Neuron (in vitro differentiated cells): ENCODE measurements at regions not wholly inside any gene's neighbourhood (a gene's known extent, or its start where the extent isn't known, plus 50 kb on each side); places are given as distances from the start of the nearest gene placed in this dataset.

Experiments used
- H2AFZ ChIP-seq: one replicate; pipeline ENCODE4 v1.6.1; 2013; ENCODE audit warnings: low read depth, mild to moderate bottlenecking, inconsistent platforms, low read length, moderate library complexity
- H3K27me3 ChIP-seq: one replicate; pipeline ENCODE4 v1.6.1; 2013; ENCODE audit warnings: low read length; ENCODE audit not compliant: insufficient read depth
- H3K36me3 ChIP-seq: one replicate; pipeline ENCODE4 v1.6.1; 2013; ENCODE audit warnings: low read length; ENCODE audit not compliant: insufficient read depth
- H3K4me1 ChIP-seq: one replicate; pipeline ENCODE4 v1.6.1; 2013; ENCODE audit warnings: low read length; ENCODE audit not compliant: insufficient read depth
- H3K4me3 ChIP-seq: 2 replicates; pipeline ENCODE4 v1.5.1; 2013; ENCODE audit warnings: mild to moderate bottlenecking, low read length, moderate library complexity
- H3K9me3 ChIP-seq: one replicate; pipeline ENCODE4 v1.6.1; 2013; ENCODE audit warnings: low read length

DNA sequence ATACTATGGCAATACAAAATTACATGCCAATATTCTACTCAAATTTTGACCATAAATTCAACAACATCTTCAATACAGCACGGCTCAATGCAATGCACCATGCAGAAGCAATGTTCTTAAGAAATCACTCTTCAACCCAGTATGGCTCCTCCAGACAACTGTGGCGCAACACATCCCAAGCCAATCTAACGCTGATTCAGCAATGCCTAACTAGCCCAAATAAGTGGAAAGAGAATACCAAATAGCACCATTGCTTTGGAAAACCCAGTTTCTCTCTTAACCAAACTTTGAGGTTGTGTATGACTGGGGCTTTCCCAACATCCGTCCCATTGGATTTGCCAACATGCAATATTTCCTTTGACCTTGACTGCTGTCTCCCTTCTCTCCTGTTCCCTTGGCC is 211.1 kb upstream of the TBX3 start:
- Histone ChIP-seq H3K4me1 (no peaks in the 10 kb centered on the region), H3K36me3 (no peaks in the 10 kb centered on the region), H3K27me3 (no peaks in the 10 kb centered on the region), H2AFZ (no peak overlapping the region), H3K9me3 (no peaks in the 10 kb centered on the region), H3K4me3 (no peak overlapping the region)

DNA sequence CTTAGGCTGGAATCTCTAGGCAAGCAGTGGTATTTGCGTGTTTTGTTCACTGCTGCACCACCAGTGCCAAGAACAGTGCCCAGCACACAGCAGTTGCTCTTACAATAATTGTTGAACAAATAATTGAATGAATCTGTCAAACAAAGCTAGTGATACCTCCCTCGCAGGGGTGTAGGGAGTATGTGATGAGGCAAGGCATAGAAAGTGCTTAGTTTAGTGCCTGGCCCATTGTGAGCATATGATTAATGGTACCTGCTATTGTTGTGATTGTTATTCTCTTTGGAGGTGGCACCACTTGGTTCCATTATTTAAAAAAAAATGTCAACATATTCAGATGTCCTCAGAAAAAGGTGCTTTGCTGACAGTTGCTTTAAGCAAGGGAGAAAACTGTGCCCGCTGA is 210.1 kb upstream of the TBX3 start:
- no peaks in the 10 kb centered on the region for H3K36me3 ChIP-seq
- no peaks in the 10 kb centered on the region for H3K27me3 ChIP-seq
- no peak overlapping the region for H3K4me3 ChIP-seq
- no peaks in the 10 kb centered on the region for H3K9me3 ChIP-seq
- H2AFZ ChIP-seq, result no peak overlapping the region
- H3K4me1 ChIP-seq, result no peaks in the 10 kb centered on the region

DNA sequence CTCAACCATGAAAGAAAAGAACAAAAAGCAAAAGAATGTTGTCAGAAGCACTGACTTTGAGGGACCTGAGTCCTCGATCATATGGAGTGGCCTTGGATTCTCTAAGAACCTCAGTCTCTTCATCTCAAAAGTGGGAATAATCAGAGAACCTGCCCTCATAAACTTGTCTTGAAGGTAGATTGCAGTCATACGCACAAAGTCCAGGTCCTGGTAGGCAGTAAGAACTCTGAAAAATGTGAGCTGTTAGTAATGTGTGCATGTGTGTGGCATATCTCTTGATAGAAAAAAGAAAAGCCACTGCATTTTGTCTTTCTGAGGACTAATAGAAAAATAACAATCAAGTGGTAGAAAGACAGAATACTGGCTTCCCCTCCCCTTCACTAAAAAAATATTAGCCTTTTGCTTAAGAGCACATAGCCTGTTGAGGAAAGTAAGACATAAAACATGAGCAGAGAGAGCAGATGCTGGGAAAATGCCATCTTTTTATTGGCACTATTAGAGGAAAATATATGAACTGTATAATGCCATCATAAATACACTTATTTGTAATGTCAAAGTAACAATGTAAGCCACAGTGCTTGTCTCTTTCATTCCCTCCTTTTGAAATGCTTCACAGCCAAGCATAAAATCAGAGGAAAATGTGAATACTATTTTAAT is 205.1 kb upstream of the TBX3 start:
- H3K27me3 ChIP-seq, result no peaks in the 10 kb centered on the region
- no peaks in the 10 kb centered on the region for H3K36me3 ChIP-seq
- no peaks in the 10 kb centered on the region for H3K9me3 ChIP-seq
- no peaks in the 10 kb centered on the region for H3K4me1 ChIP-seq
- no peak overlapping the region for H2AFZ ChIP-seq
- H3K4me3 ChIP-seq, result no peak overlapping the region

DNA sequence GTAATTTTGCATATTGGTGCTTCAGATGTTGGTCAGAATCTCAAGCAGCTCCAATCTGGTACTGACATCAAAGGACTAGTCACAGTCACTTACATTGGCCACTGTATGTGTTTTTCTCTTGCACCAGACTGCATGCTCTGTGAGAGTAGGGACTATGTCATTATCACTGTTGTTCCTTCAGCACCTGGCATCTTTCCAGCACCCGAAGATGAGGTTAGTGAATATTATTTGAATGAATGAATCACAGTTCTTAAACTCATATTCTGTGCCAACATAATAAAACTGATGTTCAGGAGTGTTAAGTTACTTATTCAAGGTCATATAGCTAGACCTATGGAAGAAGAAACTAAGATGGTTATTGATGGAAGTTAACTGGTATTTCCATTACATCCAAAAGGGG is 204.5 kb upstream of the TBX3 start:
- H3K4me1 ChIP-seq, result no peaks in the 10 kb centered on the region
- no peaks in the 10 kb centered on the region for H3K27me3 ChIP-seq
- no peak overlapping the region for H2AFZ ChIP-seq
- H3K36me3 ChIP-seq, result no peaks in the 10 kb centered on the region
- no peak overlapping the region for H3K4me3 ChIP-seq
- H3K9me3 ChIP-seq, result no peaks in the 10 kb centered on the region

DNA sequence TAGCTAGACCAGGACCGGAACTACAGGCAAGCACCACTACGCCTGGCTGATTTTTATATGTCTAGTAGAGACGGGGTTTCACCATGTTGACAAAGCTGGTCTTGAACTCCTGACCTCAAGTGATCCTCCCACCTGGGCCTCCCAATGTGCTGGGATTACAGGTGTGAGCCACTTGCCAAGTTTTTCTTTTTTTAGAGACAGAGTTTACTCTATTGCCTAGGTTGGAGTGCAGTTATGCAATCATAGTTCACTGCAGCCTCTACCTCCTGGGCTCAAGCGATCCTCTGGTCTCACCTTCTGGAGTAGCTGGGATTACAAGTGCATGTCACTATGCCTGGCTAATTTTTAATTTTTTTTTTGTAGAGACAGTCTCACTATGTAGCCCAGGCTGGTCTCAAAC is 201.5 kb upstream of the TBX3 start:
- no peaks in the 10 kb centered on the region for H3K36me3 ChIP-seq
- no peaks in the 10 kb centered on the region for H3K27me3 ChIP-seq
- no peaks in the 10 kb centered on the region for H3K4me1 ChIP-seq
- H3K9me3 ChIP-seq, result no peaks in the 10 kb centered on the region
- no peak overlapping the region for H3K4me3 ChIP-seq
- H2AFZ ChIP-seq, result no peak overlapping the region

DNA sequence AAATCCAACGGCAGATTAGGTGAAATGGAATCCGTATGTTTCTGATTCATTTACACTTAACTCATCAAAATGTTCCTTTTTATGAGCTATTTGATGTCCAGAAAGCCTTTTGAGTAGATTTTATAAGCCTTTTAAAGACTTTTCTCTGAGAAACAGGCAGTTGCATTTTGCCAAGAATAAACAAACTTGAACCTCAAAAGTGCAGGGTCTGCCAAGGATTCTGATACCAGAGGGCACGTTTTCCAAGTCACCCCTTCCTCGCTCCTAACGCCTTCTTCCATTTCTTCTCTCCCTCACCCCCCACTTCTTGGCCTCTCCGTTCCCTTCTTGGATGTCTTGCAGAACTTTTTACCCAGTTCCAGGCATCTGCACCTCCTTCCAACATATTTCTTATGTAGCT is 200.6 kb upstream of the TBX3 start:
- Histone ChIP-seq H3K27me3 (no peaks in the 10 kb centered on the region), H2AFZ (no peak overlapping the region), H3K36me3 (no peaks in the 10 kb centered on the region), H3K4me1 (no peaks in the 10 kb centered on the region), H3K9me3 (no peaks in the 10 kb centered on the region), H3K4me3 (no peak overlapping the region)

DNA sequence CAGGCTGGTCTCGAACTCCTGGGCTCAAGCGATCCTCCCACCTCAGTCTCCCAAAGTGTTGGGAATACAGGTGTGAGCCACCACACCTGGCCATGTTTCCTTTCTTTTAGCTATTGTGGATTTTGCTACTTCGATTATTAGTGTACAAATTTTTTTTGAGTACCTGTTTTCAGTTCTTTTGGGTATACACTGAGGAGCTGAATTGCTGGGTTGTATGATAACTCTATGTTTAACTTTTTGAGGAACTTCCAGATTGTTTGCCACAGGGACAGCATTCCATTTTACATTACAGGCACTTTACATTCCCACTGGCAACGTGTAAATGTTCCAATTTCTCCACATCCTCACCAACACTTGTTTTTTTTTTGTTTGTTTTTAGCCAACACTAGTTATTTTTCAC is 198.1 kb upstream of the TBX3 start:
- Histone ChIP-seq H3K36me3 (no peaks in the 10 kb centered on the region), H3K27me3 (no peaks in the 10 kb centered on the region), H2AFZ (no peak overlapping the region), H3K9me3 (no peaks in the 10 kb centered on the region), H3K4me3 (no peak overlapping the region), H3K4me1 (no peaks in the 10 kb centered on the region)

DNA sequence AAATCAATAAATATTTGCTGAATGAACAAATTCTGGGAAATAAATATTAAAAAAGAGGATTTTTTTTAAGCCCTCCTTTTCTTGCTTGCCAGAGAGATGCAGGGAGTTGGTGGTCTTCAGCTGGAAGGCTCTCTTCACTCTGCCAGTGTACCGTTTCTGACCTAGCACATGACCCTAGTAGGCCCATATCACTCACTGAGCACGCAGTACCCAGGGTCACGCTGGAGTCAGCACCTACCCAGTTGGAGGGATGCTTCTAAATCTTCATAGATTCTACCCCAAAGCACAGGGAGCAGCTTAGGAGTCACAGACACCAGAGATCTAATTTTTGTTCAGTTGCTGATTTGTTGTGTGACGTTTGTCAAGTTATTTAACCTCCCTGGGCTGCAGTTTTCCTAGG is 195.4 kb upstream of the TBX3 start:
- Histone ChIP-seq H3K9me3 (no peaks in the 10 kb centered on the region), H3K4me1 (no peaks in the 10 kb centered on the region), H3K4me3 (no peak overlapping the region)

DNA sequence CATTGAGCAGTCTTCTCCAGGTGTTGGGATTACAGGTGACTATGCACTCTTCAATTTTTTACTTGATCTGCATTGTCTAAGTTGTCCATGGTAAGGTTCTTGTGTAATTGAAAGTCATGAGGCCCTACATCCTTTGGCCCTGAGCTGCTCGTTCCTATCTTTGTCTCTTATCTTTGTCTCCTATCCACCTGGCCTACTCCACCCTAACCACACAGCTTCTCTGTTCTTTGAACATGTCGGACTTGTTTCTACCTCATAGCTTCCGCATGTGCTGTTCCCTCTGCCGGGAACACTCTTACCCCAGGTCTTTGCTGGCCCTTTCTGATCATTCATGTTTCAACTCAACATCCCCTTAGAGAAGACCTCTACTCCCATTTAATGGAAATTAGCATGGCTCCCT is 194.8 kb upstream of the TBX3 start:
- H3K4me1 ChIP-seq, result no peaks in the 10 kb centered on the region
- H2AFZ ChIP-seq, result no peak overlapping the region
- H3K27me3 ChIP-seq, result no peaks in the 10 kb centered on the region
- no peaks in the 10 kb centered on the region for H3K9me3 ChIP-seq
- no peak overlapping the region for H3K4me3 ChIP-seq
- H3K36me3 ChIP-seq, result no peaks in the 10 kb centered on the region

More for the DNA sequence above, 195.4 kb upstream of the TBX3 start:
- Histone ChIP-seq H3K27me3 (no peaks in the 10 kb centered on the region), H3K36me3 (no peaks in the 10 kb centered on the region), H2AFZ (no peak overlapping the region)

DNA sequence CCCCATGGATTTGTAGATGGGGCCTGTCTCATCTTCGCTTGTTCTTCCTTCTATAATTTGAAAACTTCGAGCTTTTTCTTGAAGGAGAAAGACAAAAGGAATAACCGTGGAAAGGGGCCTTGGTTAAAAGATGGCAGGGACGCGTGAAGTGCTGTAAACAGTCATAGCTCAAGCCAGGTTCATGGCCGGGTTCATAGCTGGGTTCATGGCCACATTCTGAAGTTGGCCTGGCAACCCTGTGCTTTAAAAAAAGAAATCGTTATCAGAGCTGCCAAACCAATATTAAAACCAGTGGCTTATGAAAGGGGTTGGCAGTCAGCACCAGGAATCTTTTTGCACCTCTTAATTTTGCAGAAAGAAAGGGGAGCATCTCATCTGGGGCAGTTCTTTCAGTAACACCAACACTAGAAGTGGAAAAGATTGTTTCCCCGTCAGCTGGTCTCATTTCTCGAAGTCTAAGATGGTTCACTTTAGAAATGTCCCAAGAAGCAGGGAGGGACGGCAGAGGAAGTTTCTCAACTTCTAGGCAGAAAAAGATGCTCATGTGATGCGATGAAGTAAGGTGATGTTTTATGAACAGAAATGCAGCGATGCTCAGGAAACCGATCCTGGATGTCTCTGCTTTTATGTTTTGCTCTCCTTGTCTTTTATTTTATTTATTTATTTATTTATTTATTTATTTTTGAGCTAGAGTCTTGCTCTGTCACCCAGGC is 193.1 kb upstream of the TBX3 start:
- Histone ChIP-seq H3K36me3 (no peaks in the 10 kb centered on the region), H3K4me1 (no peaks in the 10 kb centered on the region), H2AFZ (no peak overlapping the region), H3K27me3 (no peaks in the 10 kb centered on the region), H3K4me3 (no peak overlapping the region), H3K9me3 (no peaks in the 10 kb centered on the region)

DNA sequence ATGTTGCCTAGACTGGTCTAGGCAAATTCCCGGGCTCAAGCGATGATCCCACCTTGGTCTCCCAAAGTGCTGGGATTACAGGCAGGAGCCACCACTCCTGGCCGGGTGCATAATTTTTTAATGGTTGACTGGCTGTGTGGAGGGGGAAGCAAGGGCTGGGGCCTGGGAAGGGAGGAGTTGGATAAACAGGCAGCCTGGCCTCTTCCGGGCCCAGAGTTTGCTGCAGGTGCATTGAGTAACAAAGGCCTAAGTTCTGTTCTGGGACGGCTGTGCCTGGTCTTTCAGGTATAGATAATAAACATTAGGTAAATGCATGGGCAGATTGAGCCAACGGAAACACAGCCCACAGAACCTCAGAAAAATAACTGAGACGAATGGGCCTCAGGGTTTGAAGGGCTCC is 191.3 kb upstream of the TBX3 start:
- Histone ChIP-seq H3K27me3 (no peaks in the 10 kb centered on the region), H2AFZ (no peak overlapping the region), H3K4me1 (no peaks in the 10 kb centered on the region), H3K36me3 (no peaks in the 10 kb centered on the region), H3K4me3 (no peak overlapping the region), H3K9me3 (no peaks in the 10 kb centered on the region)

DNA sequence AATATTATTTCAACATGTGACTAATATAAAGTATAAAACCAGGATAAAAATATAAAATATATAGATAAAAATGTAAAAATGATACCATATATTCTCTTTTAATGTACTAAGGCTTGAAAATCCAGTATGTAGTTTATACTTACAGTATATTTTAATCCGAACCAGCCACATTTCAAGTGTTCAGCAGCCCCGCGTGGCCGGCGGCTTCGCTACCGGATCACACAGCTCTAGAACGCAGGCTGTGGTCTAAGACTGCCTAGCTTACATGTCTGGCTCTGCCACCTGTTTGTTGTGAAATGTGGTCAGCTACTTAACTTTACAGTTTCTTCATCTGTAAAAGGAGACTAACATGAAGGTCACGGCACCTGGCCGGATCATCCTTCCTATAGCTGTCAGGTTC is 189.7 kb upstream of the TBX3 start:
- Histone ChIP-seq H3K27me3 (no peaks in the 10 kb centered on the region), H3K4me3 (no peak overlapping the region), H3K36me3 (no peaks in the 10 kb centered on the region), H2AFZ (no peak overlapping the region), H3K4me1 (no peaks in the 10 kb centered on the region), H3K9me3 (no peaks in the 10 kb centered on the region)

DNA sequence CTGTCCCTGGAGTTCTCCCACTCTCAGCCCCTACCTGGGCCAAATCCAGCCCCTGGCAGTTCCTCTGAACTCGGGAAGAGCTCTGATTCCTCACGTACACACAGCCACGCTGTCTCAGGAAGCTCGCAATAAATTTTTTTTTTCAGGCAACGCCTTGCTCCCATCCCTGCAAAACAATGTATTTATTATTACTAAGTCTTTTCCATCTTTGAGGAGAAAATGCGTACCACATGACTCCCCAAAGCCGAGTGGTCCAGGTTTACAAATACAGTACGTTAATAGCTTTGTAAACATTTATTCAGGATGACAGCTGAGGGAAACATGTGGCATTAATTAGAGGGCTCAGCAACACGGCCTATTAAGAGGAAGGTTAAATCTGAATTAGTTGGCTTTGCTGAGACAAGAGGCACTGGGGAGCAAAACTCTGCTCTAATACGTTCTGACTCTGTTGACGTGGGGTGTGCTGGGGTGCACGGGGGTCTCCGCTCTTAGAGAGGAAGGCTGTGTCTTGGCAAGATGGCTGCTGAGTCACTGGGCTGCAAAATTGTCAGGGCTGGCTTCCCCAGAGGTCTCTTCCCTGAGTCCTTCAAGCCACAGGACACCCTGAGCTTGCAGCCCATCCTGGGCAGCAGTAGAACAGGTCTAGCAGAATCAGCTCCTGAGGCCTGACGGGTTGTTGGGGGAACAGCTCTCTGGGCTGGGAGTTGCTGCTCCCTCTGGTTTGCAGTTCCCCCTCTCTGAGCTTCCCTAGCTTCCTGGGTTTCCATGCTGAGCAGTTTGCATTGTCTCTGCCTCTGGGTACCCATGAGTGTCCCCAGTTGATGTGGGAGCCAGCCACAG is 185.2 kb upstream of the TBX3 start:
- Histone ChIP-seq H3K27me3 (no peaks in the 10 kb centered on the region), H2AFZ (no peak overlapping the region), H3K9me3 (no peaks in the 10 kb centered on the region), H3K36me3 (no peaks in the 10 kb centered on the region), H3K4me1 (no peaks in the 10 kb centered on the region), H3K4me3 (no peak overlapping the region)
